ENCODE measurements at regions not wholly inside any gene's neighbourhood (a gene's known extent, or its start where the extent isn't known, plus 50 kb on each side); places are given as distances from the start of the nearest gene placed in this dataset.

DNA sequence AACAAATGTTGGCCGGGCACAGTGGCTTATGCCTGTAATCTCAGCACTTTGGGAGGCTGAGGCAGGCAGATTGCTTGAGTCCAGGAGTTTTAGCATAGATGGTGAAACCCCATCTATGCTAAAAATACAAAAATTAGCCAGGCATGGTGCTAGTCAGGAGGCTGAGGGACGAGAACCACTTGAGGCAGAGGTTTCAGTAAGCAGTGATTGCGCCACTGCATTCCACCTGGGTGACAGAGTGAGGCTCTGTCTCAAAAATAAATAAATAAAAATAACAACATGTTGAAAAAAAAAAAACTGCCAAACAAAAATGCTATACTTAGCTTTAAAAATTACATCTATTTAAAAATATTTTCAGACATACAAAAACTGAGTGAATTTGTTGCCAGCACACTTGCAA lies 374.2 kb upstream of the SMIM31 start:
- ATAC-seq (ENCODE audit: poor library complexity) (no peak), DNase-seq (no peak)
- intact Hi-C loops (cut with DNase I): no loop called here

DNA sequence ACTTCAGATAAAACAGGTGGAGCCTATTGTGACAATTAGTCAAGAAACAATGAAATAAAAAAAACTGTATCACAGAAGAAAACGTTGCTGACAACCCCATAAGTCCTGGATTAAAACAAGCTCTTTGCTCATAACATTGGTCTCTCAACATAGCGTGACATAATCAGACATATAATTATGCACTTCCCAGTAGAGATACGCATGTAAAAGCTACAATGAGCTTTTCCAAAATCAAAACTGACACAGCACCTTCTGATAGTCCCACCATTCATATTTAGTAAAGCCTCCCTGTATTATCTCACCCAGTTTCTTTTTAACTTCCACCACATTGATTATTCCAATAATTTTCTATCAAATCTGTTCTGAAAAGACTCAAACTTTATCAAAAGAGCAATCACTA lies 372.1 kb upstream of the SMIM31 start:
- DNase-seq: no peak
- intact Hi-C loops (cut with DNase I): no loop called here
- ATAC-seq (ENCODE audit: poor library complexity): no peak

DNA sequence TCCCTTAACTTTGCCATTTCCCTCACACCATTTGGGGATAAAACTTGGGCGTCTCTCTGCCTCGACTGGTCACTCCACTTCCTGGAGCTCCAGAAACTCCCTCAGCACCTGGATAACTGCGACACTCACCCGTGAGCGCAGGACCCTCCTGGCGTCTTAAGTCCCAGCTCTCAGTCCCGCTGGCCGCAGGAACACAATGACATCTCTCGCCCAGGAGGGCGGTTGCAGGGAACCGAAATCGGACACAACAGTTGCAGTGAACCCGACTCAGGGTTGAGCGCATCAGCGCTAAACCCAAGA lies 370.9 kb upstream of the SMIM31 start:
- intact Hi-C loops (cut with DNase I): no loop called here
- DNase-seq (no peak), ATAC-seq (ENCODE audit: poor library complexity) (no peak)

DNA sequence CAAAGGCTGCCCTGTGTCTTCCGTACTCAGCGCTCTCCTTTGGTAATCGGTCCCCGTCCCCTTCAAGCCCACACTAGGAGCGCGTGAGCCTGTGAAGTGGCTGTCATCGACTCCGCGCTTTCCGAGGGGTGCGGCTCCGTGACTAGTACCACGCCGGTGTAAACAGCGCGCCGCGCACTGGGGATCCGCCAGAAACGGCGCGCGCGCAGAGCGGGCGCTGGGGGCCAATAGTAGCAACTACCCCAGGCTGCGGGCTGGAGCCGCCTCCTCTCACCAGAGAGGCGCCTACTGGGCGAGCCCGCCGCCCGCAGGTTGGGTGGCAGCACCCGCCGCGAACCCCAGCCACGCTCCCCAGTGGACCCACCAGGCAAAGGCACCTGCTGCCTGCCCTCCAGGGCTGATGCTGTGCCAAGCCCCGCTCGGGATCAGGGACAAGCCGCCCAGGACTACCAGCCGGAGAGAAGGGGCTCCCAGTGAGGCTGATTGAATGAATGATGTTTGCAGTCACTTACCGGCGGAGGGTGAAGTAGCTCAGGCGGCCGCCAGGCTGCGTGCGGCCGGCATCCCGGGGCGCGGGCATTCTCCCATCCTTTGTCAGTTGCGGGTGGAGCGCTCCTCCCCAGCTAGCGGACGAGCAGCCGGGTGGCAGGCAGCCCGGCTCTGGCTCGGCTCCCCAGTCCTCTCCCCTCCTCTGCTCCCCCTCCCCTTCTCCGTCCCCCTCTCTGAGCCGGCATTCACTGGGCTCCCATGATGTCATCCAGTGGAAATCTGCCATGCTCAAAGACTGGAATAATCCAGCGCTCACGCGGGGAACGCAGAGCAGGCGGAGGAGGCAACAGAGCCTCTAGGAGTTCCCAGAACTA lies 370.3 kb upstream of the SMIM31 start:
- intact Hi-C loops (cut with DNase I): no loop called here
- DNase-seq: no peak

DNA sequence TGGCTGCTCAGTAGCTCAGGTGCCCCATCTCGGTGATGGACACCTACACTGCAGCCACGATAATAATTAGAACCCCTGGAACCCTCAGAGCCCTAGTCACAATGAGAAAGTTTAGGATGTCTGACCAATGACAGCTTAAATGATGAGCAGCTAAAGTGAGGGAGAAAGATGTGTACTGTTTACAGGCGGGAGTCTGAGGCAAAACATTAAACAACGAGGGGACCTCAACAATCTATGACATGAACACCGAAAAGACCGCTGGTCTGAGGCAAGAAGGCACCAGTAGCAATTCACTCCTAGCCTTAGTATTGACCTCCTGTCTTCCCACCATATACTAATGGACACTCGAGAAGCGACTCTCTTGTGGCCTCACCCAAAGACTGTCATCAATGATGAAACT lies 369.5 kb upstream of the SMIM31 start:
- ATAC-seq (ENCODE audit: poor library complexity) (no peak), DNase-seq (no peak)
- intact Hi-C loops (cut with DNase I): no loop called here

More for the DNA sequence above, 370.3 kb upstream of the SMIM31 start:
- no peak for ATAC-seq (ENCODE audit: poor library complexity)

DNA sequence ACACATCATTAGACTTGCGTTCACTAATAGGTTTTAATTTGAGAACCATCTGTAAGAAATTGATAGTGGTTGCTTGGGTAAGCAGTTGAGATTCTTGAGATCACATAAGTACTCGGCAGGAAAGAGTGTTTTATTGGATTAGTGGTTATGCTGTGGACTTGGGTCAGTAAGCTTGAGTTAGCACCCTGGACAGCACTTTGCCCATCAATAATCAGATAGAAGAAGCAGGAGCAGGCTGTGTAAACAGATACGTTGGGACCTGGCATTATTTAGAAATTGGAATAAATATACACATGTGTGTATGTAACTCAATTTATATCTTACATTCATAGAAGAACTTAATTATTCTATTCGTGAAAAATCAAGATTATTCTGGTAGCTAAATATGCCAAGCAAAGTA lies 357.5 kb upstream of the SMIM31 start:
- ATAC-seq (ENCODE audit: poor library complexity) (no peak), DNase-seq (no peak)
- intact Hi-C loops (cut with DNase I): no loop called here

DNA sequence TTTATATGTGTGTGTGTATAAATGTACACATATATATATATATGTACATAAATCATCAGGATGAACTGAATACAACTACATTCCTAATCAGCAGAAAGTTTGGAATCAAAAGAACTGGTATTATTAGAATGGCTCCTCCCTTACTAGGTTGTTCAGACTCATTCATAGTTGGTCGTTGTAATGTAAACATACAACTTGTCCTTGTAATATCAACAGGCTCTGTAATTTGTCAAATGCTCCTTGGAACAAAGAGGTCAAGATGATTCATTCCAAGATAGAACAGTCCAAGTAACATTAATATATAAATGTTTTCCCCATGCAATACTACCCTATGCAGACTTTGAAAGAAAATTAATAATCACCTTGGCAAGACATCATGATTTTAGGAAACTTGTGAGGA lies 351.4 kb upstream of the SMIM31 start:
- intact Hi-C loops (cut with DNase I): no loop called here
- ATAC-seq (ENCODE audit: poor library complexity) (no peak), DNase-seq (no peak)

DNA sequence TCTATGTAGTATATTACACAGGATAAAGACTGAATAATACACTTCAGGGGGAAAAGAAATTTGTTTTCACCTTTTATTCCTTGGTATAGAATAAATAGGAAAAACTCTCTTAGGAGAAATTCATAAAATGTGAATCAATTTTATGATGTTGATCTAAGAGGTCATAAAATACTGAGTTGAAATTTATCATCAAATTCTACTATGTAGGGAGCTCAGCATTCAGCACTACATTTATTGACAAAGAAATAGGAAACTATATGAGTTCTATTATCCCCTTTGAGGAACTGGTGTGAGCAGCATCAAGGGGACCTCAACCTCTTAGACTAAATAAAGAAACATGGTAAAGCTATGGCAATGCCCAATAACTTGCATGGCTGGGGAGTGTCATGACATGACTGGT lies 348.2 kb upstream of the SMIM31 start:
- DNase-seq (no peak), ATAC-seq (ENCODE audit: poor library complexity) (no peak)
- intact Hi-C loops (cut with DNase I): no loop called here

DNA sequence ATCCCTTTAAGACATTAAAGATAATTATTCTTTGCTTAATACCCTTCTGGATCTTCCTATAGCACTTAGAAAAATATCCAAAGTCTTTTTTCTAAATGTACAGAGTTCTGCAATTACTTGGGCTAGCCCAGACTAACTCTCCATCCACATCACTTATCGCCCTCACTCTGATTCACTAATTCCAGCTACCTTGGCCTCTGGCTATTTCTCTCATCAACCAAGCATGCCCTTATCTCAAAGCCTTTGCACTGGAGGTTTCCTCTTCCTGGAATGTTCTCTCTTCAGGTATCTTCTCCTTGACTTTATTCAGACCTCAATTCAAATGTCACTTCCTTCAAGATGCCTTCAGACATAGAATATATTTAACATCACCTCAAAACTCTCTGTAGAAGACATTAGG lies 345.1 kb upstream of the SMIM31 start:
- intact Hi-C loops (cut with DNase I): no loop called here
- ATAC-seq (ENCODE audit: poor library complexity) (no peak), DNase-seq (no peak)

DNA sequence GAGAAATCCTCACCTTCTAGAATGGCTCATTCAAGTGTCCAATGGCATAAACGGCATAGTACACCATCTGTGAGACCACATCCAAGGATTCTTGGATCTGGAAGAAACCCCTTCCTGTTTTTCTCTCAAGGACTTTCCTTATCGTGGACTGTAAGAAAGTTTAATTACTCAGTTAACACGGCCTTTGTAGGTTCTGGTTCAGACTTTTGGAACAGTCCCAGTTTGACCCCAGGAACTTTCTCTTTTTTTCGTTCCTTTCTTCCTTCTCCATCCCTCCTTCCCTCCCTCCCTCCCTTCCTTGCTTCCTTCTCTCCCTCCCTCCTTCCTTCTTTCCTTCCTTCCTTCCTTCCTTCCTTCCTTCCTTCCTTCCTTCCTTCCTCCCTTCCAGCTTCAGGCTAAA lies 343.5 kb upstream of the SMIM31 start:
- no peak for DNase-seq
- intact Hi-C loops (cut with DNase I): no loop called here
- no peak for ATAC-seq (ENCODE audit: poor library complexity)

DNA sequence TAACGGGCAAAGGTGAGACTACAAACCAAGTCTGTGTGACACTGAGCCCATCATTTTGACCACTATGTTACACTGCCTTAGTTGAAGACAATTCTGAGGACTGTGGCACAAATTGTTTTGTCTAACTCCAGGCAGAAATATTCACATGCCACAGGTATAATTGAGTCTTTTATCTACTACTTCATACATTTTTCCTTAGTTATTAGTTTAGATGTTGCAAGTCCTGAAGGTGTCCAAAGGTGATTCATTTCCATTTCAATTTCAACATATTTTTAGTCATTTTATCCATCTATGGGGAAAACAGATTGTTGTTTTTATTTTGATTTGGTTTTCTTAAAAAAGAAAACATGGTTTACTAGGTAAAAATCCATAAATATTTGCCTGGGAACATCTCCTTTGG lies 341.7 kb upstream of the SMIM31 start:
- ATAC-seq (ENCODE audit: poor library complexity) (no peak), DNase-seq (no peak)
- intact Hi-C loops (cut with DNase I): no loop called here

DNA sequence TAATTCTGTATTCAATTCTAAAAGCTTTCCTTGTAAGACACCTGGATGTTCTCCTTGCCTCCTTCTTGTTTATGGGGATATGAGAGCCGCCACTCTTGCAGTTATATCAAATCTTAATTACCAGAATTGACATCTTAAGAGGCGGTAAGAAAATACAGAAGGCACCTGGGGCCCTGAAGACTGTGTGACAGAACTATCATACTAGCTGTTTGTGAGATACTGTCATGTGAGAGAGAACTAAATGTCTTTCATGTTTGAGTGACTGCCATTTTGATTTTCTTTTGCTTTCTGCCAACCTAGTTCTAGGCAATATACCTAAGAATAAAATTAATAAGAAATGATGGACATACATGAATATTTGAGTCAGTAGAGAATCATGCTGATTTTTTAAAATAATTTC lies 340.2 kb upstream of the SMIM31 start:
- DNase-seq: no peak
- ATAC-seq (ENCODE audit: poor library complexity): no peak
- intact Hi-C loops (cut with DNase I): no loop called here

DNA sequence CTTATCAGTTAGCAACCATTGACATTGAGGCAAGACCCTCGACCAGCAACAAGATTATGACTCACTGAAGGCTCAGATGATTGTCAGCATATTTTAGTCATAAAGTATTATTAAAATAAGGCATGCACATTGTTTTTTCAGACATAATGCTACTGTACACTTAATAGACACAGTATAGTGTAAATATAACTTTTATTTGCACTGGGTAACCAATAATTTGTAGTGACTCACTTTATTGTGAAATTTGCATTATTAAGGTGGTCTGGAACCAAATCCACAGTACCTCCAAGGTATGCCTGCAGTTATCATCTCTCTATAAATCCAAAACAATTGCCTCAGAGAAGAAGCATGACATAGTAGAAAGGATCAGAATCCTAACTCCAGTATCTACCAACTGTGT lies 330.1 kb upstream of the SMIM31 start:
- DNase-seq: no peak
- intact Hi-C loops (cut with DNase I): no loop called here
- no peak for ATAC-seq (ENCODE audit: poor library complexity)

DNA sequence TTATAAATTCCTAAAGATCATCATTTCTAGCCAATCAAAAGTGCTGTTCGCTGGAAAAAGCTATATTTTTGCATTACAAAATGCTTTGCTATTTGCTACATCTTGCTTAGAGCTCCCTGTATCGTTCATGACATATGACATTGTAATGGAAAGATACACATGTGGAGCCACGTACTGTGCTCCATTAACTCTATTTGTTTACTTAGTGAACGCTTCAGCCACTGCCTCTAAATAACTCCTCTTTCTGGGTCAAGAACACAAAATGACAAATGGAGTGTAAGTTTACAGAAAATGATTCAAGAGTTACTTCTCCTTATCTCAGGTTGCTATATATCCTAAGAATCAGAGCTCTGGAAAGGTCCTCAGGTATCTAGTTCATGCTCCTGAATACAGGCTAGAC lies 329.1 kb upstream of the SMIM31 start:
- intact Hi-C loops (cut with DNase I): no loop called here
- ATAC-seq (ENCODE audit: poor library complexity) (no peak), DNase-seq (no peak)

DNA sequence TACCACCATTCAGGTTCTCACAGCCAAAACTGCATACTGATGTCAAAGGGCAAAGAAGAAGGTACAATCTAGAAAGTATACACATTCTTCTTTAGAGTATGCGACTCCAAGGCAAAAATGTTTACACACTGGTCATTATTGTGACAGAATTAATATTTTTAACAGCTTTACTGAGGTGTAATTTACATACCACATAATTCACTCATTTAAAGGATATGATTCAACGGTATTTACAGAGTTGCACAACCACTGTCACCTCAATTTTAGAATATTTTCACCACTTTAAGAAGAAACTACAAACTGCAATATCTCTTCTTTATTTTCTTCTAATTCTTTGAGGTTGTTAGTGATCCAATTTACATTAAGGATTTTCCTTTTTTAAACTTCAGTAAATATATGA lies 325.4 kb upstream of the SMIM31 start:
- DNase-seq (no peak), ATAC-seq (ENCODE audit: poor library complexity) (no peak)
- intact Hi-C loops (cut with DNase I): no loop called here

DNA sequence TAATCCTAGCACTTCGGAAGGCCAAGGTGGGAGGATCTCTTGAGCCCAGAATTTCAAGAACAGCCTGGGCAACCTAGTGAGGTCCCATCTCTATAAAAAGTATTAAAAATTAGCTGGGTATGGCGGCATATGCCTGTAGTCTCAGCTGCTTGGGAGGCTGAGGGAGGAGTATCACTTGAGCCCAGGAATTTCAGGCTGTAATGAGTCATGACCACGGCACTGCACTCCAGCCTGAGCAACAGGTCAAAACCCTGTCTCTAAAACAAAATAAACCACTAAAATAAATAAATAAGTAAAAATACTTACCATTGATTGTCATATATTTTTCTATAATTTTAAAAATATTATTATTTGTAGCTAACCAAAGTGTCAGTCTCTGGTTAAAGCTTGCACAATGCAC lies 315.6 kb upstream of the SMIM31 start:
- ATAC-seq (ENCODE audit: poor library complexity) (no peak), DNase-seq (no peak)
- intact Hi-C loops (cut with DNase I): no loop called here

DNA sequence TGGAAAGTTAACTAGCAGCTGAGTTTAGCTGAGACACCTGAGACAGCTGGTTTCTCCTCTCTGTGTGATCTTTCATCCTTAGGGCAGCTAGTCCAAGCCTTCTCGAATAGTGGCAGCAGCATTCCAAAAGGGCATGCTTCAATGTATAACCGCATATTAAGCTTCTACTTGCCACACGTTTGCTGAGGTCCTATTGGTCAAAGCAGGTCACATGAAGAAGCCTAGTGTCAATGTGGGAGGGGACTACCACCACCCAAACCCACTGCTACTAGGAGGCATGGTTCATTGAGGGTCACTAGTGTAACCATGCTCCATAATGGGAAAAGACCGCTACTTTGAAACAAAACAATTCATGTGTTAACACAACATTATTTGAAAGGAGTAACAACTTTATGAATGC lies 314.9 kb upstream of the SMIM31 start:
- intact Hi-C loops (cut with DNase I): no loop called here
- DNase-seq (no peak), ATAC-seq (ENCODE audit: poor library complexity) (no peak)

DNA sequence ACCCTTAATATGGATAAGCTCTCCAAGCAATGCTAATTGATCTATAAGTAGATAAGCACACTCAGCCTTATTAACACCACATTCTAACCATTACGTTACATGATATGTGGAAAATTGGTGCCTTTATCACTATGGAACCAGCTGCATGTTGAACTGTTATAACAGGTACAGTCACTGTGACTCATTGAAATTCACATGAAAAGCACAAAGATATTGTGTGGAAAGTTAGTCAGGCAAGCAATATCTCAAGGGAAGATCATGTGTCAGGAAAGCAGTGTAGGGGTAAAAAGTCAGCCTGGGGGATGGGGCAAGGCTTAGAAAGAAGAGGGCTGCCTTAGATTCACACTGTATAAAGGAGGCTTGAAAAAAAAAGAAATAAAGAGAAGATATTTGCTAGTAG lies 313.7 kb upstream of the SMIM31 start:
- ATAC-seq (ENCODE audit: poor library complexity): no peak
- no peak for DNase-seq
- intact Hi-C loops (cut with DNase I): no loop called here

DNA sequence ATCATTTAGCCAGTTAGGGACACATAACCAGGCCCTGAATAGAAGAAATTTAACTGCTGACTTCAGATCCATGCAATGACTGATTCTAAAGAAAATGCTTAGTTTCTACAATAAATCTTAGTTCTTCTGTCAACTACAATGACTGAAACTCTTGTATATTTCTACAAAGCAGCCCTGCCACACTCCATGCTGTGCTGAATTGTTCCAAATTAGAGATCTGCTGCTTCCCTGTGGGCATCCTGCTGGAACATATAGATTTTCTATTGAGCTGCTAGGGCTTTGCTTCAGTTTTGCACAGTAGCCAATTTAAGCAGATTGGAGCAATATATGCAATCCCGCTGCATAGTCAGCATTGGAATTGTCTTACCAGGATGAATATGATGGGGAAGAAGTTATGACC lies 312.8 kb upstream of the SMIM31 start:
- ATAC-seq (ENCODE audit: poor library complexity) (no peak), DNase-seq (no peak)
- intact Hi-C loops (cut with DNase I): no loop called here

DNA sequence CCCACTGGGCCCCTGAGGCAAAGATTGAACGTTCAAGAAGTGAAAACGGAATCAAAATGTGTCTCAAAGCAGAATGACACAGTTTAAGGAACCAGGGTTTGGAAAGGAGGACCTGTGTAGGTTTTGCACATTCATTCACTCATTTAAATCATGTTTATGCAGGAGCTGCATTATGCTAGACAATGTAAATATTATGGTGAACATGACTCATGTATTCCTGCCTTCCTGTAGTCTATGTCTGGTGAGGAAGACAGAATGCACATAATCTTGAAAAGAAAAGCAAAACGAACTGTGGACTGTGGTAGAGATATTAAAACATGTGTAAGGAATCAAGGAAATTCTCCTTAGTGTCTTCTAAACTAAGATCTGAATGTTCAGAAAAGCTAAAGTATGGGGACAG lies 311.8 kb upstream of the SMIM31 start:
- intact Hi-C loops (cut with DNase I): no loop called here
- DNase-seq (no peak), ATAC-seq (ENCODE audit: poor library complexity) (no peak)

DNA sequence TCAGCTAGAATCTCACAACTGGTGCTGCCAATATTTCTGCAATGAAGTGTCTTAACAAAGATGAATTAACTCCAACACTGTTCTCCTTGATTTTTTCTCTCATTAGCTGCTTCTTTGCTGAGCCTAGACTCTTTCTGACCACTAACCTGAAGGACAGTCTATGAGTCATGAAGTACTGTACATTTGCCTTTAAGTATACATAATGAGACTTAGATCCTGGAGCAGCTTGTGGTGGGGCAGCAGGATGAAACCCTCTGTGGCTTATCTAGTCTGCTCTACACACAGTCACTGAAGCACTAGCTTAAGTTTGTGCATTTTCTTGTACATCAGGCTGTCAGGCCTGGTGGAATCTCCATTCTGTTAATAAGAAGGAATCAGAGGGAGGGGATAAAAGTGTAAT lies 307.4 kb upstream of the SMIM31 start:
- DNase-seq (no peak), ATAC-seq (ENCODE audit: poor library complexity) (no peak)
- intact Hi-C loops (cut with DNase I): no loop called here
